GM18519 (cell line): ENCODE measurements at regions not wholly inside any gene's neighbourhood (a gene's known extent, or its start where the extent isn't known, plus 50 kb on each side); places are given as distances from the start of the nearest gene placed in this dataset.
"Not testable (repeated sequence)": the region's sequence is repeated elsewhere in the genome, so short reads cannot be mapped to it uniquely, and the experiment has no call there.

Source experiments
- ATAC-seq: cut with Tn5 transposase; IDR thresholded peaks from one replicate; pipeline ENCODE4 v1.9.1; 2021; ENCODE audit warnings: mild to moderate bottlenecking, moderate library complexity; ENCODE audit not compliant: unreplicated experiment, low FRiP score

DNA sequence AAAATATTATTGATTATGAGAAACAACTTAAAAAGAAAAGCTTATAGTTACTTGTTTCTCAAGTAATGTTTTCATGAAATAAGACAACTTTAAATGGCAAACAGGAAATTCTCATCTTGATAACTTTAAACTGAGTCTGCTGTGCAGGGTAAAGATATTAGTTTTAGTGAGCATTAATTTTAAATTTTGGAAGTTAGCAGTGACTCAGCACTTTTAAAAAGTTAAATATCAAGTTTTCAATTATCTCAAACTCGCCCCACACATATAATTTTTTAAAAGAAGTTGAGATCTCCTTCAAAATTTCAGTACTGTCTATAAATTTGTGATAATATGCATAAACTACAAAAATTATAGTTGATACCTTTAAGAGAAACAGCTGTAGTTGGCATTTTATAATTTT, 337.3 kb upstream of the NT5E start:
- ATAC-seq: no peak

DNA sequence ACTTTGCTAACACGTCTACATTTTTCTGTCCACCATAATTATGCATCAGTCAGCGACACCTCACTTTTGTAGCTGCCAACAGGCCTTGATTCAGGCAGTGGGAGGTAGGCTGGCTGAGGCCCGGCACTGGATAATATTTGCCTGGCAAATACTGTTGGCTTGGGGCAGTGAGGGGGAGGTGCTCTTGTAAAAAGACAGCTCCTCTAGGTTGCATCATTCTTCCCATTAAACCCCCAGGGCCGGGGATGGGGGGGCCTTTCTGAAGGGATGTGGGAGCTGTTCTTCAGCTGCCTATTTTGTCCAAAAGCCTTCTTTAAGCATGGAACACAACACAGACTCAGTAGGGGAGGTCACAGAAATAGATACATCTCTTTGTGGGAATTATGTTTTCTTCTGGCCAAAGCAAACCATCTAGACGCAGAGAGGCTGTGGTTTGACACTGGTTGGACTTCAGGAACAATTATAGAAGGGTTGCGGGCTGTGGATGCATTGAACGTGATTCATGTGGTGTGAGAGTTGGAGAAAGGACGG, 338.3 kb upstream of the NT5E start:
- no peak for ATAC-seq

DNA sequence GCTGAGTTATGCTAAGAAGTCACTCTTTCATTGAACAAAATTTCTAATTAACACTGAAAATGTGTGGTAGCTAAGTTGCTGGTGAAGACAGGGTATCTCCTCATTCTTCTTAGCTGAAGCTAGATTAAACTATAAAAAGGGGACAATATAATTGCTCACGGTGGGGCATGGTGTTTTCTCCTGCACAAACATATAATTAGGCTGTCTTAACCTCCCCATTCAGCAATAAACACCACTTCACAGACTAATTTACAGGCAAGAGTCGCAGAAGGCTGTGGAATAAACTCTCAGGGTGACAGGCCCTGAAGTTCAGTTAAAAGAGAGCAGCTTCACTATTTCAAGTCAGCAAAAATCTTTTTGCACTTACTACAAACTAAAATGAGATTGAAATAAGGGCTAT, 338.9 kb upstream of the NT5E start:
- ATAC-seq: no peak

DNA sequence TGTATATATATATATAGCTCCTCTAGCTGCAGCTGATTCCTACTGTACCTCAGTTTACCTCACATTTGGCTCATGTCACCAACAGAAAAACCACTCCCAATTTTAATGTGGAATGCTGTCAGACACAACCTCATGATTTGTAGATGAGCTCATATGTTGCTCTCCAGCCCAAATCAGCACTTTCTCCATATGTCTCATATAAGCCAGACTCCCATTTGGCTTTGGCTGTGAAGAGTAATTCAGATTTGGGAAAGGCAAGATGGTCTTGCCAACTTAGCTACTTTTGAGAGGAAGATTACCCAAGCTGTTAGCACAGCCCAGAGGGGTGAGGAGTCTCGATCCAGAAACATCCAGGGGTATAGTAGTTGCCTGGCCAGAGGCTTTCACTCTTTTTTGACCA, 342.2 kb upstream of the NT5E start:
- ATAC-seq: no peak

DNA sequence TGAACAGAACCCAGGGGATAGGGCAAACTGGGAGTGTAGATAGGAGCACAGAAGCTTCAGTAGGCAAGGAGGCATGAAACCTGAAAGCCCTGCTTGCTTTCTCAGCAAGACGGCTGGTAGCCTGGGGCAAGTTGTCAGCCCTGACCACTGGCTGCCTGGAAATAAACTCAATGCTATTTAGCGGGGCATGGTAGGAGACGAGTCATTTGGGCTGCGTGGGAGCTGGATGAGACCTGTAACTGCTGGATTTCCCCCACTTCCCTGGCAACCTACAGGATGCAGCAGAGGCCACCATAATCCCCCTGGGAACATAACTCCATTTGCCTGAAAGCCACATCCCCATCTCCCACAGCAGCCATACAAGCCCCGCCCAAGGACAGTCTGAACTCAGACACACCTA, 332.6 kb upstream of the TBX18 start:
- ATAC-seq: no peak

DNA sequence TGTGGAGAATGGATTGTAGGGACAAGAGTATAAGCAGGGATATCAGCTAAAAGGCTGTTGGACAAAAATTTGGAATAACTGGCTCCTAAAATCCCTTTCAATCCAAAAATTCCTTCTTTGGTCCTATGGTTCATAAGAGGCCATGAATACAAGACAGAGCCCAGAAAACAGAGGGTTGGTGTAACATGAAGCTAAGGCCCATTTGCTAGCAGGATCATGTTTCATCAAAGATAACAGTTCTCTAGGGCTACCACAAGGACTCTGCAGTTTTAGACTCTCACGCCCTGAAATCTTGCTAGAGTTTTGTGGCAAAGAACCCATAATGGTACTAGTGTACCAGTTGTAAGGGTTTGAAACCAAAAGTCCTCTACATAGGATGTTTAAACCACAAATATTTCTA, 327.8 kb upstream of the TBX18 start:
- ATAC-seq: no peak

DNA sequence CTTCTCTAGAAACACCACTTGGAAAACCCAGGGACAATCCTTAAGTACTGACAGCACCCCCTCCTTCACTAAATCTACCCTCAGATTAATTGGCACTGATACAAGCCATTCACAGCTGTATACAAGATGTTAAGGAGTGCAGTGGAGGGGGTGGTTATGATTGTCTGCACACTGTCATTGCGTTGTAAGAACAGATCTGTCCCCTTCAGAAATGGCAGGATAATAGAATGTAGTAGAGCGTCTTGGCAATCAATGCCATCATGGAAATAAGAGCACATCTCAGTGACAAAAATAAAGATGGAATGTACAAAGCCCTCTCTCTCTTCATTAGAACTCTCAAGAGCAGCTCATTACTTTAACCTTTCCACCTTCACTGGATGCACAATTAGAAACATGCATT, 324.9 kb upstream of the TBX18 start:
- ATAC-seq: no peak

DNA sequence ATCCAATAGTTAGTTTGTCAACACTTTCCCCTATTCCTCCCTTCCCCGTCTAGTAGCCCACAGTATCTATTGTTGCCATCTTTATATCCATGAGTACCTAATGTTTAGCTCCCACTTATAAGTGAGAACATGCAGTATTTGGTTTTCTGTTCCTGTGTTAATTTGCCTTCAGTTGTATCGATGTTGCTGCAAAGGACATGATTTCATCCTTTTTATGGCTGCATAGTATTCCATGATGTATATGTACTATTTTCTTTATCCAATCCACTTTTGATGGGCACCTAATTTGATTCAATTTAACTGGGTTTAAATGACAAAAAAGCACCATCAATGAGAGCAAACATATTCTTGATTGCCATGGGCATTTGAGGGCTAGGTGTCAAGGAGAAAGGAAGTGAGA, 321.5 kb upstream of the TBX18 start:
- no peak for ATAC-seq

DNA sequence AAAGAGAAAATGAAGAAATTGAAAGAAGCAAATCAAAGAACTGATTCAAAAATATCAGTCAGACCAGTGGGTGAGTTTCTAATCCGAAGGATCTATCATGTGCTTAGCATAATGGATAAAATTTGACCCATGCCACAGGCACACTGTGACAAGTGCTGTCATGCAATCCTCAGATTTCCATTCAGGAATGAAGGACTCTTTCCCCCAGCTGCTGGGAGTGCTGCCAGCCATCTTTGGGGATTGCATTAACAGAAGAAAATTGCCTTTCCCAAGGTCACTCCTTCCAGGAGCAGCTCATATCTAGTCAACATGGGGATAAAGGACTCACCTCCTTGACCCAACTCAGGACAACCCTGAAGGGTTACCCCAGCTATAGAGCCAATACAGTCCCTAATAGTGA, 316.7 kb upstream of the TBX18 start:
- ATAC-seq: no peak

DNA sequence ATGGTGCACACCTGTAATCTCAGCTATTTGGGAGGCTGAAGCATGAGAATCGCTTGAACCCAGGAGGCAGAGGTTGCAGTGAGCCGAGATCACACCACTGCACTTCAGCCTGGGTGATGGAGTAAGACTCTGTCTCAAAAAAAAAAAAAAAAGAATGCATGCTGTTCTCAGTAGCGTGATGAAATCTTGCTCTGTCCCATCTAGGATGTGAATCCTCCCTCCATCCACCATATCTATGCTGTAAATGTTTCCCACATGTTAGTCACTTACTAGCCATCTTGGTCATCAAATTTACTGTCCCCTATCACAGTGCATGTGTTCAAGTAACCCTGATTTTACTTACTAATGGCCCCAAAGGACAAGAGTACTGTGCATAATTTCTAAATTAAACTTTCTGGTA, 315.4 kb upstream of the TBX18 start:
- no peak for ATAC-seq

DNA sequence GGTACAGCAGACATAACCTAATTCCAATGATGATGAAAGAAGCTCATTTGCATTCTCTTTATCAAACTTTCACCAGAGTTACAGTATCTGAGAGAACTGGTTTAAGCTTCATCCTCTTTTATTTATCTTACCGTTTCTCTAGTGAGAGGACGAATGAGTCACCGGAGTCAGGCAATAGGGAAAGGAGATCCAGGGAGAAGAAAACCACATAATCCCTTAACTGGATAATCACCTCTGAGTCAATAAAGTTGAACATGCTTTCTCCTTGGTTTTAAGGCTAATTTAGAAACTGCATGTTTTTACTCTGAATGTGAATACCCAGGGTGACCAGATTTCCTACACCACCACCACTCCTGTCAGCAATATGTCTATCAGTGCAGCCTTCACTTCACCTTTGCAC, 313.7 kb upstream of the TBX18 start:
- no peak for ATAC-seq

DNA sequence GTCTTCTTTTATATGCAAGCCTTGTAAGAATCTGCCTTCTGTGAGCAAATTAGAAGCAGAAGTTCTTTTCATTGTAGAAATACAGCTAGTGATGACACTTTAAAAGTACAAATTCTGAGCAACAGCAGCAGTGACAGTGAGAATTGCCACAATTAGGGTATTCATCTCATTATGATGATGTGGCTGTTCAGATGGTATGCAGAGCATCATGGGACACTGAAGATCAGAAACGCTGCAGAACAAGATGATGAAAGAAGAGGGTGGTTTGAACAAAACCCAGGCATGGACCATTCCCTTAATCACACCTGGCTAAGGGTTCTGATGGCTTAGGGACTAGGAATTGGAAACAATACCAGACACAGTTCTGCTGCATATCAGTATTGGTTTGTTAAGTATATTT, 312.7 kb upstream of the TBX18 start:
- ATAC-seq: no peak

DNA sequence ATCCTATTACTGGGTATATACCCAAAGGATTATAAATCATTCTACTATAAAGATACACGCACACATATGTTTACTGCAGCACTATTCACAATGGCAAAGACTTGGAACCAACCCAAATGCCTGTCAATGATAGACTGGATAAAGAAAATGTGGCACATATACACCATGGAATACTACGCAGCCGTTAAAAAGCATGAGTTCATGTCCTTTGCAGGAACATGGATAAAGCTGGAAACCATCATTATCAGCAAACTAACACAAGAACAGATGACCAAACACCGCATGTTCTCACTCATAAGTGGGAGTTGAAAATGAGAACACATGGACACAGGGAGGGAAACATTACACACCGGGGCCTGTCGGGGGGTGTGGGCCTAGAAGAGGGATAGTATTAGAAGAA, 307.4 kb upstream of the TBX18 start:
- ATAC-seq: not testable (repeated sequence)

DNA sequence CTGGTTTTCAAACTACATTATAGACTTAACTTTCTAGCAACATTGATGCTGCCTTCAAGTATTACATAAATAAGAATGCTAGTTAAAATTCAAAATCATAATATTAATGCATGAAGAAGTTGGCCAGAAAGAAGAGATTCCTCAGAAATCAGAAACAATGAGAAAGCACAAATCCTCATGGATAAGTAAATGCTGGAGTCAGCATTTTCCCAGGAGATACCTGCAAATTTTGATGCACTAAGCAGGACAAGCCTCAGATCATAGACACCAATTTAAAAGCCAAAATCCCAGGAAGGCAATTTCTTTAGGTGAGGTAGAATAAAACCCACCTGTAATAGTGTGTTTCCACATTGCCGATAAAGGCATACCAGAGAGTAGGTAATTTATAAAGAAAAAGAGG, 305.2 kb upstream of the TBX18 start:
- no peak for ATAC-seq

DNA sequence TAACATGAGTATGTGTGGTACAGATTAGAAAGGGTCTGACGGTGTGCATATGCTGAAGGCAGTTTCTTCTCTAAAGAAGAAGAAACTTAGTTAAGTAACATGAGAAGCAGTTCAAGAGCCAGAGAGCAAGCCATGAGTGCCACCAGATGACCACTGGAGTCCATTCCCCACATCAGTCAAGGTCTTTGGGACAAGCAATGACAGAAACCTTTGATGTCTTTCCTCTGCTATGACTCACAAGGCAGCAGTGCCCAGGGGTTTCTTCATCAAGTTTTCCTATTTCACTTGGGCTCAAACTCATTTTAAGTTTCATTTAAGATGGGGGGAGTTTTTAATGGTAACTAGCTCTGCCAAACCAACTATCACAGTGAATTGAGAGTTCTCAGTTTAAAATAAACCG, 303.8 kb upstream of the TBX18 start:
- no peak for ATAC-seq

DNA sequence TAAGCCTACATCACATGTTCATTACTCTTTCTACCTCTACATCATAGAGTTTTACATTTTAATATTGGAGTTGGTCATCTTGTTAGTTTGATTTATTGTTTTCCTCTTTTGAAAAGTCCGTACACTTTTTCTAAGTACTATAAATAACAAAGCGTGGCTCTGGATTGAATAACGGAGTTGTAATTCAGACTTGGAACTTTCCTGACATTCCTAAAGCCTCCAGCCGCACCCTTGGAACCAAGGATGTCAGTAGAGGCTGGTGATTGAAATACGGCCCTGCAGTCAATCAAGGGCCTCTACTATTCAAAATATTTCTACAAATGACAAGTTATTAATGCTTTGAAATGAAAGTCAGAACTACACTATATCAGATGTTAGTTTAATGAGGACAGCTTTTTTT, 301.9 kb upstream of the TBX18 start:
- ATAC-seq: no peak

DNA sequence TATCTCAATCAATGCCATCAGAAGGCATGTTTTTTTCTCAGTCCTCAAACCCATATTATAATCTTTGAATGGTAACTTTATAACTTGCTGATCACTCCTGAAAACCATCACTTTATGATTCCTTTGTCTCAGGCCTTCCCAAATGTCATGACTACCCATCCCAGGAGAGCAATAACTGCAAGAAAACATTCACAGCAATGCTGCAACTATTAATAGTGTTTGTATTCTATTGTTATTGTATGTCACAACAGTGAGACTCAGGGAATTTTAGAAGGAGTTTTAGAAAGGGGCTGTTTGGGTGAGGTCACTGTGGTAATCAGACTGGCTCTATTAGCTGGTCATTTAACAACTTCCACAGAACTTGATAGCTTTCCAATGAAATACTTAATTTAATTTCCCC, 301.4 kb upstream of the TBX18 start:
- no peak for ATAC-seq

DNA sequence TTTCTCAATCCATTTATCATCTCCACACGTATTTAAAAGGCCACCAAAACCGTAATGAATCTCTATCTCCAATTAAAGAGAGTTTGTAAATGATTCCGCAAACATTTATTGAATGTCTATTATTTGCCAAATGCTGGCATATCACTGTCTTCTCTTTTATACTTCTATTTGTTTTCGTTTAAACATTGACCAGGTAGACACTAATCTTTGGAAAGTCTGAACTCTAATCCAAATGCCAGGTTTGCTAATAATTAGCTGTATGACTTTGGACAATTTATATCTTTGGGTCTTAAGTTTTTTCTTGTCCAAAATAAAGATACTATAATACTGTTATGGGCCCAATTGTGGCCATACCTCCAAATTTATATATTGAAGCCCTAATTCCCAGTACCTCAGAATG, 299.2 kb upstream of the TBX18 start:
- no peak for ATAC-seq

DNA sequence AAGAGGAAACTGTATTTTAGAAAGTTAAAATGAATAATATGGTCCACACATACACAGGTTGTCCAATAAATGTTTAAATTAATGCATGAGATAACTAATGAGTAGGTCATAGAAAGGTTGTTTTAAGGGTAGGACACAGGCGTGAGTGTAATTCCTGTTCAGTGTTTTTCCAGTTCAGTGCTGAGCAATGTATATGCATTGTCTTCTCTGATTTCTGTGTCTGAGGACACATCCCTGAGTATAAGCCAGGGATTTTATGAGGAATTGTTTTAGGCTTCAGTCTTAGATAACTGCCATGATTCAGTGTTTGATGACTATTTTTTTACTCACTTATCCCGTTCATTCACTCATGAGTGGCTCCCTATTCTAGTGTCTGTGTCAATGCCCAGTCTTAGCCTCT, 298.5 kb upstream of the TBX18 start:
- no peak for ATAC-seq

DNA sequence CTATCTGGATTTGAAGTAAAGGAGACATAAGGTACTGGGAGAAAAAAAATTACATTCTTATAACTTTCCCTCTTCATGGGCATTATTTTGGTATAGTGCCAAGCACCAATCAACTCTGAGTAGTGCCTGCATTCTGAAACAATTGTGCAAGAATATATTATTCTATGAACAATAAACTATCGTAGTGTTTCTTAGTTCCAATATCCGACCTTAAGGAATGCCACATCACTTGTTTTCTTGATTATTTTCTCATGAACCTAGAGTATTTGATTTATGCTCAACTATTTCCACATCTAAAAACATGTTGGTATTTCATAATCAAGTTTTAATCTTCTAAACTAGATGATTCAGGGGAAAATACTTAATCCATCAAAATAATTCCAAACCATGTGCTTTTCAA, 294.4 kb upstream of the TBX18 start:
- ATAC-seq: no peak

DNA sequence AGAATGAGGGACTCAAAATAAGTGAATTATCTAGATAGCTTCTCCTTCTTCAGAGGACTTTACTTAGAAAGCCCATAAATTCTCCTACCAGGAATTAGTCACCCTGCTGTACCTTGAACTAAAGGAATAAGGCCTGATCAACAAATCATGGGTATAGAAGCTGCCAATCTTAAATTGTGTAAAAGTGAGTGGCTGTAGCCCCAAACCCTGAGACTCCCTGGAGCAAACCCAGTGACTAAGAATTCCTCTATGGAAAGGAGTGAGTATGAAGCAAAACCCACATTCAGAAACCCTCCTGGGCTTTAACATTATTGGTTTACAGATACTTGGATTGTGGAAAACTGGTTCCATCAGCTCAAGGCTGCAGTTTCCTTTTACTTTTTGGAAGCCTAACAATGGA, 285.8 kb upstream of the TBX18 start:
- ATAC-seq: no peak

DNA sequence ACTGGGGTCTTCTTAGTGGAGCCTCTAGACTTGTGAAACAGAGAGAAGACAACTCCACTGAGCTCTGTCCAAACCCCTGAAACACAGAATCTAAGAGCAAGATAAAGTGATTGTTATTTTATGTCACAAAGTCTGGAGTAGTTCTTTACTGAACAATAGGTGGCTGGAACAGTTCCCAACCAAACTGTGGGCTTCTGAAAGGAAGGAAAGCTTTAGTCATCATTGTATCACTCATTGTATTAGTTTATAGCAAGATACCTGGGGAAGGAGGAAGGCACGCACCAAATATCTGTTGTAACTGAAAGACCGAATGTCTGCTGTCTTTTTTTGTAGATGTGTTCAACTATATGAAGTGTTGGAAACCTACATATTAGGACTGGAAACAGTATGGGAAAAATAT, 284.9 kb upstream of the TBX18 start:
- ATAC-seq: no peak

DNA sequence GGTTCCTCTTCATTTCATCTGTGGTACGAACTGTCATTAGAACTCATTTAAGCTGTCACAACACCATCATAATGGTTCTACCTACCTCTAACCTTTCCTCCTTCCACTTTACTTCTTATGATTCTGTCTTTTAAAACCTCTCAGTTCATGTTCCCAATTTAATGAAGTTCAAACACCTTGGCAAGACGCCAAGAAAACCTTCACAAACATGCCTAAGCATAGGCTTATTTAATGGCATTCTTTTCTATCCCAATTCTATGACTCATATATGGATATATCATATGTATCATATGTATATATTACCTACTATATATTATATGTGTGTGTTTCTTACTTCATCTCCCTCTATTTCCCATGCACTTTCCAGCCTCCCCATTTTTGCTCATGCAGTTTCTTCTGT, 283.4 kb upstream of the TBX18 start:
- no peak for ATAC-seq

DNA sequence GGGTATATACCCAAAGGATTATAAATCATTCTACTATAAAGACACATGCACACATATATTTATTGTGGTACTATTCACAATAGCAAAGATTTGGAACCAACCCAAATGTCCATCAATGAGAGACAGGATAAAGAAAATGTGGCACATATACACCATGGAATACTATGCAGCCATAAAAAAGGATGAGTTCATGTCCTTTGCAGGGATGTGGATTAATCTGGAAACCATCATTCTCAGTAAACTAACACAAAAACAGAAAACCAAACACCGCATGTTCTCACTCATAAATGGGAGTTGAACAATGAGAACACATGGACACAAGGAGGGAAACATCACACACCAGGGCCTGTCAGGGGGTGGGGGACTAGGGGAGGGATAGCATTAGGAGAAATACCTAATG, 281.4 kb upstream of the TBX18 start:
- not testable (repeated sequence) for ATAC-seq
